K562 (cell line): ENCODE measurements at regions not wholly inside any gene's neighbourhood (a gene's known extent, or its start where the extent isn't known, plus 50 kb on each side); places are given as distances from the start of the nearest gene placed in this dataset.
A peak's percentile ranks its signal among the peaks of the same experiment; 100 is the strongest.

Experiments
- ATAC-seq: fragments of 200-7000 bp; cut with Tn5 transposase; 3 replicates; pipeline ENCODE4 v1.9.1; 2020; ENCODE audit warnings: moderate library complexity
- BruUV-seq: library from RNA; stranded (reverse); fragments of 400-500 nt; replicated peaks from 2 replicates; lab custom pipeline; 2021; lab: Mats Ljungman, UMichigan
- CTCF ChIA-PET: fragments of 300-600 bp; formaldehyde crosslinking; extraction: SDS; loops from one replicate; lab custom pipeline; 2021; ENCODE audit warnings: low intra/inter-chr PET ratio; lab: Yijun Ruan, JAX
- POLR2A ChIA-PET: fragments of 300-600, 350-650 bp; sonication (Branson Sonifier 250); formaldehyde crosslinking; extraction: SDS; loops from one replicate; lab custom pipeline; 2021; ENCODE audit warnings: antibody characterized with exemption, inconsistent platforms; lab: Yijun Ruan, JAX
- DNase-seq, 4 experiments: peaks; one replicate each; pipeline versions ENCODE4 v3.0.0 to v3.0.0-alpha.2; 2011 to 2018; ENCODE audit warnings: low spot score in 3 of 4, mixed read lengths in 3 of 4; ENCODE audit errors: extremely low read depth in 1 of 4
- FAIRE-seq: peaks from 2 replicates; lab custom pipeline; 2011; peaks lifted over from hg19 to GRCh38; lab: Jason Lieb, UNC
- H2AFZ ChIP-seq: 2 replicates; pipeline ENCODE4 v1.6.0; 2011; ENCODE audit warnings: low read depth, low read length, control low read depth, inconsistent platforms
- H3K27ac ChIP-seq: fragments of 200-600 bp; 3 replicates; pipeline ENCODE4 v1.8.0; 2011; ENCODE audit warnings: low read depth, mild to moderate bottlenecking, control low read depth, inconsistent platforms, low read length, moderate library complexity, mixed read lengths; ENCODE audit errors: extremely low read depth
- H3K27me3 ChIP-seq, 2 experiments: fragments of 300-600 bp in 1 of 2; 2 replicates in 1 of 2; 3 replicates in 1 of 2; pipeline versions ENCODE4 v1.6.0 to v1.8.0; 2011; ENCODE audit warnings: inconsistent platforms in 2 of 2, low read length in 2 of 2, mild to moderate bottlenecking in 1 of 2, mixed read lengths in 1 of 2, moderate library complexity in 1 of 2; ENCODE audit not compliant: control insufficient read depth in 2 of 2, insufficient read depth in 2 of 2
- H3K36me3 ChIP-seq: fragments of 300-600 bp; 3 replicates; pipeline ENCODE4 v1.8.0; 2011; ENCODE audit warnings: mild to moderate bottlenecking, low read length, inconsistent platforms; ENCODE audit not compliant: control insufficient read depth, insufficient read depth
- H3K4me1 ChIP-seq, 2 experiments: fragments of 200-600 bp in 1 of 2; replicated peaks in 1 of 2; 2 replicates in 1 of 2; 3 replicates in 1 of 2; pipeline versions ENCODE4 v1.5.1 to v1.8.0; 2011; ENCODE audit warnings: inconsistent platforms in 2 of 2, low read length in 2 of 2, mild to moderate bottlenecking in 1 of 2, mixed read lengths in 1 of 2, moderate library complexity in 1 of 2; ENCODE audit not compliant: control insufficient read depth in 2 of 2, insufficient read depth in 2 of 2
- H3K4me2 ChIP-seq: 2 replicates; pipeline ENCODE4 v1.6.1; 2011; ENCODE audit warnings: low read length, control low read depth, inconsistent platforms, mixed read lengths; ENCODE audit not compliant: insufficient read depth
- H3K4me3 ChIP-seq: fragments of 200-600 bp; sonication (generic), shearing (Covaris generic); 2 replicates; pipeline ENCODE4 v1.5.1; 2016; ENCODE audit warnings: control low read depth, inconsistent platforms
- H3K79me2 ChIP-seq: fragments of 200-600 bp; 3 replicates; pipeline ENCODE4 v1.8.0; 2011; ENCODE audit warnings: low read length, inconsistent platforms; ENCODE audit not compliant: control insufficient read depth, insufficient read depth
- H3K9ac ChIP-seq, 2 experiments: 2 replicates each; pipeline versions ENCODE4 v1.6.0 to v1.6.1; 2011; ENCODE audit warnings: low read depth in 2 of 2, low read length in 2 of 2, control low read depth in 1 of 2, inconsistent platforms in 1 of 2, mild to moderate bottlenecking in 1 of 2, mixed read lengths in 1 of 2; ENCODE audit not compliant: insufficient read depth in 1 of 2
- H3K9me1 ChIP-seq: one replicate; pipeline ENCODE4 v1.6.0; 2011; ENCODE audit warnings: inconsistent platforms, mild to moderate bottlenecking, low read length, moderate library complexity; ENCODE audit not compliant: control insufficient read depth, insufficient read depth
- H3K9me3 ChIP-seq: replicated peaks from 2 replicates; pipeline ENCODE4 v1.5.1; 2011; ENCODE audit warnings: low read depth, low read length, inconsistent platforms; ENCODE audit not compliant: control insufficient read depth, insufficient read depth
- H4K20me1 ChIP-seq: replicated peaks from 2 replicates; pipeline ENCODE4 v1.6.1; 2011; ENCODE audit warnings: low read length, inconsistent platforms, mixed read lengths; ENCODE audit not compliant: control insufficient read depth, insufficient read depth
- AFF1 ChIP-seq, 2 experiments: fragments of 450-650 bp; IDR thresholded peaks; 2 replicates each; pipeline ENCODE4 v1.6.1; 2018; ENCODE audit warnings: mild to moderate bottlenecking in 2 of 2, low read depth in 1 of 2; ENCODE audit not compliant: partially characterized antibody in 2 of 2
- ATF3 ChIP-seq, 2 experiments: fragments of 450-650 bp in 1 of 2; sonication (generic) in 1 of 2; formaldehyde crosslinking in 1 of 2; IDR thresholded peaks in 1 of 2; conservative IDR thresholded peaks in 1 of 2; 2 replicates each; pipeline versions ENCODE4 v1.6.1 to v1.8.1; 2016 to 2023; ENCODE audit warnings: mild to moderate bottlenecking in 2 of 2, moderate library complexity in 2 of 2, inconsistent platforms in 1 of 2, missing genetic modification reagents in 1 of 2
- CEBPB ChIP-seq: fragments of 450-650 bp; IDR thresholded peaks from 2 replicates; pipeline ENCODE4 v1.6.1; 2016; ENCODE audit warnings: missing genetic modification characterization, missing compliant biosample characterization
- CEBPG ChIP-seq, 3 experiments: fragments of 200-800 bp in 1 of 3; sonication (Bioruptor generic) in 1 of 3; sonication (generic) in 1 of 3; formaldehyde crosslinking in 1 of 3; IDR thresholded peaks in 2 of 3; conservative IDR thresholded peaks in 1 of 3; 2 replicates each; pipeline versions ENCODE4 v1.6.1 to v1.8.0; 2016 to 2022; ENCODE audit warnings: missing compliant biosample characterization in 2 of 3, missing genetic modification characterization in 2 of 3, mild to moderate bottlenecking in 1 of 3, missing genetic modification reagents in 1 of 3
- EGR1 ChIP-seq: fragments of 450-650 bp; conservative IDR thresholded peaks from 2 replicates; pipeline ENCODE4 v1.6.1; 2017; ENCODE audit warnings: mild to moderate bottlenecking
- FOSL1 ChIP-seq: fragments of 200-800 bp; sonication (Bioruptor generic); conservative IDR thresholded peaks from 2 replicates; pipeline ENCODE4 v1.6.1; 2016; ENCODE audit warnings: missing genetic modification characterization, missing compliant biosample characterization
- FUS ChIP-seq: fragments of 200-400 bp; formaldehyde crosslinking; optimal IDR thresholded peaks from 2 replicates; pipeline ENCODE3; 2017; ENCODE audit warnings: low read depth, low read length
- ID3 ChIP-seq, 2 experiments: fragments of 250-450 bp in 1 of 2; fragments of 450-650 bp in 1 of 2; sonication (Bioruptor Pico) in 1 of 2; IDR thresholded peaks; 2 replicates each; pipeline versions ENCODE4 v1.6.1 to v1.8.0; 2016 to 2021; ENCODE audit warnings: mild to moderate bottlenecking in 2 of 2, moderate library complexity in 2 of 2, missing compliant biosample characterization in 1 of 2, missing genetic modification characterization in 1 of 2
- MAFK ChIP-seq: IDR thresholded peaks from 2 replicates; pipeline ENCODE4 v1.6.1; 2011; ENCODE audit warnings: low read length, improper control_type of control experiment
- MEF2D ChIP-seq: conservative IDR thresholded peaks from 2 replicates; pipeline ENCODE4 v1.6.1; 2016; ENCODE audit warnings: low read depth, missing genetic modification characterization, missing compliant biosample characterization
- SRF ChIP-seq, 2 experiments: fragments of 250-450, 450-650 bp in 1 of 2; sonication (Bioruptor Pico) in 1 of 2; sonication (generic) in 1 of 2; formaldehyde crosslinking; IDR thresholded peaks; 2 replicates each; pipeline versions ENCODE4 v1.5.0 to v1.5.1; 2020 to 2022; ENCODE audit warnings: mild to moderate bottlenecking in 1 of 2, missing genetic modification reagents in 1 of 2
- ZNF133 ChIP-seq: fragments of 250-450 bp; sonication (Bioruptor Pico); IDR thresholded peaks from 2 replicates; pipeline ENCODE4 v1.4.0; 2020; ENCODE audit warnings: mild to moderate bottlenecking
- ZNF253 ChIP-seq: fragments of 250-450 bp; sonication (Bioruptor Pico); conservative IDR thresholded peaks from 2 replicates; pipeline ENCODE4 v1.6.1; 2021; ENCODE audit warnings: mild to moderate bottlenecking
- WGBS: fragments of 100-300 bp; shearing (Covaris generic); methylation state at CpG from one replicate; pipeline ENCODE4 v1.1.6; 2016; ENCODE audit warnings: low coverage, mixed read lengths; ENCODE audit not compliant: insufficient coverage; ENCODE audit errors: missing lambda C conversion rate; 5-methylcytosine and 5-hydroxymethylcytosine counted together
- in situ Hi-C: fragments of 300-500 bp; cut with MboI; formaldehyde crosslinking; loops from 4 replicates; pipeline ENCODE4 v1.15.0; 2018; ENCODE audit warnings: inconsistent platforms, mixed read lengths
- intact Hi-C: fragments of 100-400 bp; cut with micrococcal nuclease; formaldehyde crosslinking; loops from 2 replicates; pipeline ENCODE4 v1.14.2; 2022

- Histone ChIP-seq H3K27me3 (peaks cover 40 to 60% of the 10 kb centered on the region in 2 experiments), H3K4me1 (peaks cover 0 to 6% of the 10 kb centered on the region in 2 experiments; a peak in 3 of 5 replicates), H3K9ac (no peak overlapping the region), H3K9me3 (no peaks in the 10 kb centered on the region), H4K20me1 (no peaks in the 10 kb centered on the region), H3K9me1 (peaks cover 3% of the 10 kb centered on the region), H2AFZ (no peak overlapping the region), H3K79me2 (no peaks in the 10 kb centered on the region), H3K4me2 (no peak overlapping the region), H3K27ac (no peak overlapping the region), H3K36me3 (no peaks in the 10 kb centered on the region), H3K4me3 (no peak overlapping the region)
- ChIA-PET CTCF (no interaction called here), POLR2A (interaction anchor here (0.9 to 1.9 kb wide), 4 partner anchors 9 to 117 kb away, joined by 3 to 9 read pairs (median 6); partner anchors contain the start of gene ATF3)
- intact Hi-C loops (no loop called here), in situ Hi-C loops (no loop called here)
- no TSS peak for BruUV-seq
- DNase-seq (peak in 1 of 4 experiments; percentile 50), FAIRE-seq (no peak), ATAC-seq (no peak)
- 2% methylated on average over 9 of the region's 9 CpGs for WGBS
- TF ChIP-seq ZNF133 (no peak), ZNF253 (CRISPR knock-in tag) (no peak), ID3 (CRISPR knock-in tag; IDR thresholded peaks at IDR 0.05) (no peak), ID3 (tag; IDR thresholded peaks at IDR 0.05) (0 out of 2 replicates have a peak, but pooled peaks have one; percentile 25), AFF1 (IDR thresholded peaks at IDR 0.05; ENCODE audit: low read depth in 1 of 2, partially characterized antibody in 2 of 2) (peak in 1 of 2 experiments; percentile 12), MEF2D (tag) (peak; percentile 87), FUS (no peak), ATF3 (IDR thresholded peaks at IDR 0.05) (peak; percentile 60; the same call in 1 of the 2 replicates), ATF3 (CRISPR knock-in tag; conservative IDR thresholded peaks at IDR 0.05) (no peak), FOSL1 (tag) (peak; percentile 55), CEBPG (CRISPR knock-in tag; IDR thresholded peaks at IDR 0.05) (no peak), CEBPG (tag; conservative IDR thresholded peaks at IDR 0.05 in 1 of 2, IDR thresholded peaks at IDR 0.05 in 1 of 2) (peak; percentile 19 to 87; a peak in 2 of 4 replicates), EGR1 (peak; percentile 71), MAFK (0 out of 2 replicates have a peak, but pooled peaks have one; percentile 3), CEBPB (tag) (peak; percentile 60), SRF (CRISPR knock-in tag; IDR thresholded peaks at IDR 0.05) (peak; percentile 41 to 95; a peak in 3 of 4 replicates)
Observed at GRCh38 chr1:212498283-212499040, 65.7 kb downstream of the NENF start.
